ENCODE measurements at regions not wholly inside any gene's neighbourhood (a gene's known extent, or its start where the extent isn't known, plus 50 kb on each side); places are given as distances from the start of the nearest gene placed in this dataset.

- no peak overlapping the region for H3K23ac ChIP-seq (ENCODE audit: low read length in 2 of 2)
- no peak overlapping the region for H3K9ac ChIP-seq (ENCODE audit: low read length)
- H2BK120ac ChIP-seq (ENCODE audit: low read depth, low read length): no peak overlapping the region
- no peak overlapping the region for H2BK12ac ChIP-seq (ENCODE audit: low read length in 2 of 2)
- WGBS: 81% methylated on average over 3 of the region's 3 CpGs
- no peaks in the 10 kb centered on the region for H3K36me3 ChIP-seq (ENCODE audit: control insufficient read depth in 1 of 2, insufficient read depth in 2 of 2, low read depth in 1 of 2, low read length in 2 of 2)
- no peaks in the 10 kb centered on the region for H3K4me1 ChIP-seq (ENCODE audit: control insufficient read depth, insufficient read depth, low read depth, low read length)
- H3K27me3 ChIP-seq (ENCODE audit: control insufficient read depth in 1 of 2, insufficient read depth in 1 of 2, low read length in 2 of 2): peaks cover 4 to 20% of the 10 kb centered on the region in 2 experiments
- H4K8ac ChIP-seq (ENCODE audit: low read length): no peak overlapping the region
- no peaks in the 10 kb centered on the region for H3K79me1 ChIP-seq (replicated peaks; ENCODE audit: low read length, poor library complexity, severe bottlenecking)
- no peak overlapping the region for H3K4me2 ChIP-seq (ENCODE audit: low read length, poor library complexity, severe bottlenecking)
- peaks cover 3% of the 10 kb centered on the region for H3K9me3 ChIP-seq (ENCODE audit: control insufficient read depth, low read length)
- H3K27ac ChIP-seq (ENCODE audit: low read length, poor library complexity, severe bottlenecking): no peak overlapping the region
- H2AFZ ChIP-seq (ENCODE audit: low read depth, low read length): no peak overlapping the region
- no peak for DNase-seq
- H4K91ac ChIP-seq (ENCODE audit: low read length): no peak overlapping the region
- H3K18ac ChIP-seq (ENCODE audit: low read depth in 1 of 2, low read length in 2 of 2): no peak overlapping the region
- no peak overlapping the region for H2AK5ac ChIP-seq (ENCODE audit: low read length, severe bottlenecking)
- H3K4me3 ChIP-seq (ENCODE audit: insufficient read depth in 1 of 2, low read depth in 1 of 2, low read length in 2 of 2): no peak overlapping the region
- H2BK15ac ChIP-seq (ENCODE audit: low read depth, poor library complexity, severe bottlenecking): no peak overlapping the region
- H2BK5ac ChIP-seq (ENCODE audit: low read depth, low read length, poor library complexity, severe bottlenecking): no peak overlapping the region
- H3K14ac ChIP-seq (ENCODE audit: low read length in 2 of 2): no peak overlapping the region
- H3K4ac ChIP-seq (ENCODE audit: low read depth in 1 of 2, low read length in 2 of 2): no peak overlapping the region
These were observed 206.6 kb downstream of the URB2 start for GRCh38 chr1:229832695-229833094.

GRCh38 chr1:229834230-229834629, 208.2 kb downstream of the URB2 start:
- Histone ChIP-seq H3K4me2 (ENCODE audit: low read length, poor library complexity, severe bottlenecking) (no peak overlapping the region), H3K9me3 (ENCODE audit: control insufficient read depth, low read length) (peaks cover 3% of the 10 kb centered on the region), H3K9ac (ENCODE audit: low read length) (no peak overlapping the region), H2BK120ac (ENCODE audit: low read depth, low read length) (no peak overlapping the region), H3K4me3 (ENCODE audit: insufficient read depth in 1 of 2, low read depth in 1 of 2, low read length in 2 of 2) (no peak overlapping the region), H4K91ac (ENCODE audit: low read length) (no peak overlapping the region), H2BK12ac (ENCODE audit: low read length in 2 of 2) (no peak overlapping the region), H3K18ac (ENCODE audit: low read depth in 1 of 2, low read length in 2 of 2) (no peak overlapping the region), H3K27ac (ENCODE audit: low read length, poor library complexity, severe bottlenecking) (no peak overlapping the region), H2BK15ac (ENCODE audit: low read depth, poor library complexity, severe bottlenecking) (no peak overlapping the region), H2BK5ac (ENCODE audit: low read depth, low read length, poor library complexity, severe bottlenecking) (no peak overlapping the region), H3K79me1 (replicated peaks; ENCODE audit: low read length, poor library complexity, severe bottlenecking) (no peaks in the 10 kb centered on the region), H3K14ac (ENCODE audit: low read length in 2 of 2) (no peak overlapping the region), H4K8ac (ENCODE audit: low read length) (no peak overlapping the region), H3K27me3 (ENCODE audit: control insufficient read depth in 1 of 2, insufficient read depth in 1 of 2, low read length in 2 of 2) (peaks cover 17 to 25% of the 10 kb centered on the region in 2 experiments), H3K4ac (ENCODE audit: low read depth in 1 of 2, low read length in 2 of 2) (no peak overlapping the region), H3K36me3 (ENCODE audit: control insufficient read depth in 1 of 2, insufficient read depth in 2 of 2, low read depth in 1 of 2, low read length in 2 of 2) (no peaks in the 10 kb centered on the region), H2AK5ac (ENCODE audit: low read length, severe bottlenecking) (no peak overlapping the region), H2AFZ (ENCODE audit: low read depth, low read length) (no peak overlapping the region), H3K4me1 (ENCODE audit: control insufficient read depth, insufficient read depth, low read depth, low read length) (no peaks in the 10 kb centered on the region), H3K23ac (ENCODE audit: low read length in 2 of 2) (no peak overlapping the region)
- DNase-seq: no peak
- 85% methylated on average over 6 of the region's 6 CpGs for WGBS

GRCh38 chr1:229835226-229835625, 209.2 kb downstream of the URB2 start:
- peaks cover 3% of the 10 kb centered on the region for H3K9me3 ChIP-seq (ENCODE audit: control insufficient read depth, low read length)
- DNase-seq: no peak
- H3K18ac ChIP-seq (ENCODE audit: low read depth in 1 of 2, low read length in 2 of 2): no peak overlapping the region
- no peak overlapping the region for H4K8ac ChIP-seq (ENCODE audit: low read length)
- H4K91ac ChIP-seq (ENCODE audit: low read length): no peak overlapping the region
- no peak overlapping the region for H3K9ac ChIP-seq (ENCODE audit: low read length)
- no peak overlapping the region for H3K4me2 ChIP-seq (ENCODE audit: low read length, poor library complexity, severe bottlenecking)
- H3K27ac ChIP-seq (ENCODE audit: low read length, poor library complexity, severe bottlenecking): no peak overlapping the region
- H2BK12ac ChIP-seq (ENCODE audit: low read length in 2 of 2): no peak overlapping the region
- H3K14ac ChIP-seq (ENCODE audit: low read length in 2 of 2): no peak overlapping the region
- no peak overlapping the region for H2BK120ac ChIP-seq (ENCODE audit: low read depth, low read length)
- H3K36me3 ChIP-seq (ENCODE audit: control insufficient read depth in 1 of 2, insufficient read depth in 2 of 2, low read depth in 1 of 2, low read length in 2 of 2): no peaks in the 10 kb centered on the region
- no peak overlapping the region for H2AFZ ChIP-seq (ENCODE audit: low read depth, low read length)
- no peak overlapping the region for H2BK15ac ChIP-seq (ENCODE audit: low read depth, poor library complexity, severe bottlenecking)
- no peak overlapping the region for H2AK5ac ChIP-seq (ENCODE audit: low read length, severe bottlenecking)
- no peak overlapping the region for H2BK5ac ChIP-seq (ENCODE audit: low read depth, low read length, poor library complexity, severe bottlenecking)
- H3K4ac ChIP-seq (ENCODE audit: low read depth in 1 of 2, low read length in 2 of 2): no peak overlapping the region
- H3K4me1 ChIP-seq (ENCODE audit: control insufficient read depth, insufficient read depth, low read depth, low read length): no peaks in the 10 kb centered on the region
- no peak overlapping the region for H3K4me3 ChIP-seq (ENCODE audit: insufficient read depth in 1 of 2, low read depth in 1 of 2, low read length in 2 of 2)
- 77% methylated on average over 4 of the region's 5 CpGs for WGBS
- H3K27me3 ChIP-seq (ENCODE audit: control insufficient read depth in 1 of 2, insufficient read depth in 1 of 2, low read length in 2 of 2): peaks cover 21 to 25% of the 10 kb centered on the region in 2 experiments
- H3K23ac ChIP-seq (ENCODE audit: low read length in 2 of 2): no peak overlapping the region
- H3K79me1 ChIP-seq (replicated peaks; ENCODE audit: low read length, poor library complexity, severe bottlenecking): no peaks in the 10 kb centered on the region

- H2BK120ac ChIP-seq (ENCODE audit: low read depth, low read length): no peak overlapping the region
- H2AFZ ChIP-seq (ENCODE audit: low read depth, low read length): no peak overlapping the region
- no peak overlapping the region for H4K8ac ChIP-seq (ENCODE audit: low read length)
- no peak overlapping the region for H3K4me2 ChIP-seq (ENCODE audit: low read length, poor library complexity, severe bottlenecking)
- peaks cover 21 to 25% of the 10 kb centered on the region in 2 experiments for H3K27me3 ChIP-seq (ENCODE audit: control insufficient read depth in 1 of 2, insufficient read depth in 1 of 2, low read length in 2 of 2)
- no peak overlapping the region for H3K23ac ChIP-seq (ENCODE audit: low read length in 2 of 2)
- no peak overlapping the region for H2BK5ac ChIP-seq (ENCODE audit: low read depth, low read length, poor library complexity, severe bottlenecking)
- H3K79me1 ChIP-seq (replicated peaks; ENCODE audit: low read length, poor library complexity, severe bottlenecking): no peaks in the 10 kb centered on the region
- no peaks in the 10 kb centered on the region for H3K4me1 ChIP-seq (ENCODE audit: control insufficient read depth, insufficient read depth, low read depth, low read length)
- H3K9ac ChIP-seq (ENCODE audit: low read length): no peak overlapping the region
- no peak overlapping the region for H2AK5ac ChIP-seq (ENCODE audit: low read length, severe bottlenecking)
- DNase-seq: no peak
- H3K4me3 ChIP-seq (ENCODE audit: insufficient read depth in 1 of 2, low read depth in 1 of 2, low read length in 2 of 2): no peak overlapping the region
- 81% methylated on average over 9 of the region's 9 CpGs for WGBS
- no peaks in the 10 kb centered on the region for H3K36me3 ChIP-seq (ENCODE audit: control insufficient read depth in 1 of 2, insufficient read depth in 2 of 2, low read depth in 1 of 2, low read length in 2 of 2)
- no peak overlapping the region for H2BK15ac ChIP-seq (ENCODE audit: low read depth, poor library complexity, severe bottlenecking)
- H3K18ac ChIP-seq (ENCODE audit: low read depth in 1 of 2, low read length in 2 of 2): no peak overlapping the region
- no peak overlapping the region for H3K14ac ChIP-seq (ENCODE audit: low read length in 2 of 2)
- no peak overlapping the region for H3K27ac ChIP-seq (ENCODE audit: low read length, poor library complexity, severe bottlenecking)
- H2BK12ac ChIP-seq (ENCODE audit: low read length in 2 of 2): no peak overlapping the region
- H3K4ac ChIP-seq (ENCODE audit: low read depth in 1 of 2, low read length in 2 of 2): no peak overlapping the region
- H3K9me3 ChIP-seq (ENCODE audit: control insufficient read depth, low read length): peaks cover 3% of the 10 kb centered on the region
- H4K91ac ChIP-seq (ENCODE audit: low read length): no peak overlapping the region
These were observed 210.3 kb downstream of the URB2 start for GRCh38 chr1:229836324-229836723.

Data from mesenchymal stem cell (in vitro differentiated cells and primary cell).